ENCODE measurements at regions not wholly inside any gene's neighbourhood (a gene's known extent, or its start where the extent isn't known, plus 50 kb on each side); places are given as distances from the start of the nearest gene placed in this dataset.

DNA sequence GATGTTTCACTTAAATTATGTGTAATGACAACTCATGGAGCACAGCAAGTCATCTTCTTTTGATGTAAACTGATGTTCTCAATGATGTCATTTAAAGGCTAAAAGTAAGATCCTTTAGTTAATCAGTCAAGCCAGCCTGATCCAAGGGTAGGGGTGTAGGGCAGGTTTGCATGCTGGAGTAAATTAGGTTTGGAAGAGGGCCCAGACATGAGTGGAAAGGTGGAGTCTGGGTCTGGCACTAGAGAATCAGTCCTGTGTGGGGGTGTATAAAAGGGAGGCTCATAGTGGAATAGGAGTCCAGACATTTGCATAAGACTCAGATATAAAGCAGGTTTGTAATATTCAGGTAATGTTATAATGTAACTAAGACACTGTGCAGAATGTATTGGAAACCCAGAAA is 88.8 kb upstream of the NYAP2 start:
- no peaks in the 10 kb centered on the region for H3K27me3 ChIP-seq (ENCODE audit: control insufficient read depth in 1 of 2, insufficient read depth in 2 of 2, low read length in 2 of 2)
- intact Hi-C loops (cut with micrococcal nuclease; ENCODE audit: unreplicated experiment) = no loop called here
- peaks cover 29% of the 10 kb centered on the region for H3K9me3 ChIP-seq (ENCODE audit: low read length)
- no TSS peak for BruUV-seq (replicated peaks)
- DNase-seq (ENCODE audit: low spot score) (no peak), FAIRE-seq (no peak), ATAC-seq (no peak)
- CTCF ChIA-PET (ENCODE audit: low intra/inter-chr PET ratio, low total read pairs) = no interaction called here
- H3K4me2 ChIP-seq (ENCODE audit: low read depth, low read length) = no peak overlapping the region
- no peak overlapping the region for H3K27ac ChIP-seq (ENCODE audit: extremely low read length, insufficient read depth, low read length)
- H3K4me1 ChIP-seq (ENCODE audit: insufficient read depth, low read length) = no peaks in the 10 kb centered on the region
- no peak for TF ChIP-seq TCF7L2 (IDR thresholded peaks at IDR 0.05; ENCODE audit: low read depth, low read length)
- no peak for TF ChIP-seq MAF1 (CRISPR knock-in tag; IDR thresholded peaks at IDR 0.05; ENCODE audit: borderline replicate concordance)
- TF ChIP-seq ATF7 (IDR thresholded peaks at IDR 0.05) = peak; percentile 50
- TF ChIP-seq ATF7 (CRISPR knock-in tag; IDR thresholded peaks at IDR 0.05) = no peak
- no peak overlapping the region for H2AFZ ChIP-seq (ENCODE audit: low read length)
- H3K79me2 ChIP-seq (ENCODE audit: insufficient read depth, low read length) = no peaks in the 10 kb centered on the region
- no peaks in the 10 kb centered on the region for H4K20me1 ChIP-seq (ENCODE audit: insufficient read depth, low read length)
- no peak overlapping the region for H3K9ac ChIP-seq (ENCODE audit: insufficient read depth, low read depth, low read length)
- in situ Hi-C loops (cut with HindIII; ENCODE audit: extremely low pct_ligation_motif_present, low pct_unique_long_range_greater_than_20kb) = no loop called here
- no peaks in the 10 kb centered on the region for H3K36me3 ChIP-seq (replicated peaks in 1 of 2; ENCODE audit: control insufficient read depth in 1 of 2, insufficient read depth in 2 of 2, low read length in 2 of 2)
- no peak overlapping the region for H3K4me3 ChIP-seq (replicated peaks in 1 of 3; ENCODE audit: insufficient read depth in 1 of 3, low read depth in 2 of 3, low read length in 3 of 3)
- POLR2A ChIA-PET = no interaction called here

DNA sequence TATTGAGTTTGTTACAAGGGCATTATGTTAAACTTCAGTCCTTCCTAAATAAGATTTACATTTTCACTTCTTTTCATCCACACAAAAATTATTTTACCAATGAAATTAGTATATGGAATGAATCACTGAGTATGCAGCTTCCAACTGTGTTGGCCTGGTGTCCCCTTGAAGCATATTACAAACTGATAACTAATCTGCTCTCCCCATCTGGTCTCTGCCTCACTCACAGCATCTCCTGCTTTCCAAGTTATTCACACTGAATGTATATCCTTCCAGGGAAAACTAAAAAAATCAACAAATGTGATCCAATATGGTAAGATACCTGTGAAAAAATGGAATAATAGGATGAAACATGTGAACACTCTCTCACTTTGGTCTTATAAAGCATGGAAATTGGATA is 90.0 kb upstream of the NYAP2 start:
- no TSS peak for BruUV-seq (replicated peaks)
- DNase-seq (ENCODE audit: low spot score) (no peak), FAIRE-seq (no peak), ATAC-seq (no peak)
- Histone ChIP-seq H2AFZ (ENCODE audit: low read length) (no peak overlapping the region), H3K9me3 (ENCODE audit: low read length) (peaks cover 37% of the 10 kb centered on the region; the same call in 1 of the 2 replicates), H3K4me2 (ENCODE audit: low read depth, low read length) (no peak overlapping the region), H3K36me3 (replicated peaks in 1 of 2; ENCODE audit: control insufficient read depth in 1 of 2, insufficient read depth in 2 of 2, low read length in 2 of 2) (no peaks in the 10 kb centered on the region), H3K4me1 (ENCODE audit: insufficient read depth, low read length) (no peaks in the 10 kb centered on the region), H3K27ac (ENCODE audit: extremely low read length, insufficient read depth, low read length) (no peak overlapping the region), H4K20me1 (ENCODE audit: insufficient read depth, low read length) (no peaks in the 10 kb centered on the region), H3K9ac (ENCODE audit: insufficient read depth, low read depth, low read length) (no peak overlapping the region), H3K27me3 (ENCODE audit: control insufficient read depth in 1 of 2, insufficient read depth in 2 of 2, low read length in 2 of 2) (no peaks in the 10 kb centered on the region), H3K79me2 (ENCODE audit: insufficient read depth, low read length) (no peaks in the 10 kb centered on the region), H3K4me3 (replicated peaks in 1 of 3; ENCODE audit: insufficient read depth in 1 of 3, low read depth in 2 of 3, low read length in 3 of 3) (no peak overlapping the region)
- in situ Hi-C loops (cut with HindIII; ENCODE audit: extremely low pct_ligation_motif_present, low pct_unique_long_range_greater_than_20kb) (no loop called here), intact Hi-C loops (cut with micrococcal nuclease; ENCODE audit: unreplicated experiment) (no loop called here)
- no peak for TF ChIP-seq RORA (CRISPR knock-in tag; IDR thresholded peaks at IDR 0.05)
- TF ChIP-seq, protein P1, sequence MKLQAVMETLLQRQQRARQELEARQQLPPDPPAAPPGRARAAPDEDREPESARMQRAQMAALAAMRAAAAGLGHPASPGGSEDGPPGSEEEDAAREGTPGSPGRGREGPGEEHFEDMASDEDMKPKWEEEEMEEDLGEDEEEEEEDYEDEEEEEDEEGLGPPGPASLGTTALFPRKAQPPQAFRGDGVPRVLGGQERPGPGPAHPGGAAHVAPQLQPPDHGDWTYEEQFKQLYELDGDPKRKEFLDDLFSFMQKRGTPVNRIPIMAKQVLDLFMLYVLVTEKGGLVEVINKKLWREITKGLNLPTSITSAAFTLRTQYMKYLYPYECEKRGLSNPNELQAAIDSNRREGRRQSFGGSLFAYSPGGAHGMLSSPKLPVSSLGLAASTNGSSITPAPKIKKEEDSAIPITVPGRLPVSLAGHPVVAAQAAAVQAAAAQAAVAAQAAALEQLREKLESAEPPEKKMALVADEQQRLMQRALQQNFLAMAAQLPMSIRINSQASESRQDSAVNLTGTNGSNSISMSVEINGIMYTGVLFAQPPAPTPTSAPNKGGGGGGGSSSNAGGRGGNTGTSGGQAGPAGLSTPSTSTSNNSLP (IDR thresholded peaks at IDR 0.05; ENCODE audit: low read depth, low read length) = no peak
- TF ChIP-seq SOX5 (CRISPR knock-in tag; IDR thresholded peaks at IDR 0.05; ENCODE audit: borderline replicate concordance) = no peak
- no peak for TF ChIP-seq ZNF772 (CRISPR knock-in tag; IDR thresholded peaks at IDR 0.05)
- CTCF ChIA-PET (ENCODE audit: low intra/inter-chr PET ratio, low total read pairs) = no interaction called here
- POLR2A ChIA-PET = no interaction called here
